ENCODE measurements at regions not wholly inside any gene's neighbourhood (a gene's known extent, or its start where the extent isn't known, plus 50 kb on each side); places are given as distances from the start of the nearest gene placed in this dataset.

GRCh38 chr1:8267307-8267706 lies 50.6 kb upstream of the SLC45A1 start:
- DNase-seq (ENCODE audit: low read depth in 2 of 2), result no peak

GRCh38 chr1:8266436-8267165 lies 51.3 kb upstream of the SLC45A1 start:
- no peak for DNase-seq (ENCODE audit: low read depth in 2 of 2)

GRCh38 chr1:8263791-8264190 lies 54.1 kb upstream of the SLC45A1 start:
- no peak for DNase-seq (ENCODE audit: low read depth in 2 of 2)

- no peak for DNase-seq (ENCODE audit: low read depth in 2 of 2)
Measured at GRCh38 chr1:8261398-8261762, 56.5 kb upstream of the SLC45A1 start.

GRCh38 chr1:8259498-8260290 lies 58.2 kb upstream of the SLC45A1 start:
- DNase-seq (ENCODE audit: low read depth in 2 of 2), result no peak

GRCh38 chr1:8257621-8258020 lies 60.3 kb upstream of the SLC45A1 start:
- no peak for DNase-seq (ENCODE audit: low read depth in 2 of 2)

GRCh38 chr1:8256321-8256720 lies 61.6 kb upstream of the SLC45A1 start:
- no peak for DNase-seq (ENCODE audit: low read depth in 2 of 2)

- DNase-seq (ENCODE audit: low read depth in 2 of 2), result no peak
Measured at GRCh38 chr1:8255712-8256111, 62.2 kb upstream of the SLC45A1 start.

- no peak for DNase-seq (ENCODE audit: low read depth in 2 of 2)
Measured at GRCh38 chr1:8252266-8252951, 65.5 kb upstream of the SLC45A1 start.

GRCh38 chr1:8251635-8252034 lies 66.3 kb upstream of the SLC45A1 start:
- no peak for DNase-seq (ENCODE audit: low read depth in 2 of 2)

- DNase-seq (ENCODE audit: low read depth in 2 of 2), result no peak
Measured at GRCh38 chr1:8249838-8250237, 68.1 kb upstream of the SLC45A1 start.

GRCh38 chr1:8247811-8248436 lies 70.0 kb upstream of the SLC45A1 start:
- no peak for DNase-seq (ENCODE audit: low read depth in 2 of 2)

- DNase-seq (ENCODE audit: low read depth in 2 of 2), result no peak
Measured at GRCh38 chr1:8244304-8244703, 73.6 kb upstream of the SLC45A1 start.

GRCh38 chr1:8242498-8242897 lies 75.4 kb upstream of the SLC45A1 start:
- no peak for DNase-seq (ENCODE audit: low read depth in 2 of 2)

GRCh38 chr1:8241417-8242014 lies 76.4 kb upstream of the SLC45A1 start:
- DNase-seq (ENCODE audit: low read depth in 2 of 2), result no peak

- no peak for DNase-seq (ENCODE audit: low read depth in 2 of 2)
Measured at GRCh38 chr1:8239306-8240023, 78.4 kb upstream of the SLC45A1 start.

GRCh38 chr1:8239039-8239305 lies 78.9 kb upstream of the SLC45A1 start:
- DNase-seq (ENCODE audit: low read depth in 2 of 2), result no peak

- no peak for DNase-seq (ENCODE audit: low read depth in 2 of 2)
Measured at GRCh38 chr1:8238141-8239038, 79.5 kb upstream of the SLC45A1 start.

GRCh38 chr1:8232036-8232757 lies 85.7 kb upstream of the SLC45A1 start:
- no peak for DNase-seq (ENCODE audit: low read depth in 2 of 2)

GRCh38 chr1:8230292-8230621 lies 87.7 kb upstream of the SLC45A1 start:
- DNase-seq (ENCODE audit: low read depth in 2 of 2), result no peak

Measured in stimulated activated CD4-positive, alpha-beta T cell treated with anti-CD3 and anti-CD28 coated beads, Interleukin-1b, Interleukin-23, amount 100 ng/mL, for 1 hour (primary cell).